WERI-Rb-1 (cell line): ENCODE measurements at regions not wholly inside any gene's neighbourhood (a gene's known extent, or its start where the extent isn't known, plus 50 kb on each side); places are given as distances from the start of the nearest gene placed in this dataset.

Experiments used
- DNase-seq: peaks from one replicate; pipeline ENCODE4 v3.0.0-alpha.2; 2020
- H3K27ac ChIP-seq: fragments of 250-450 bp; sonication (Bioruptor Pico); 2 replicates; pipeline ENCODE4 v1.5.1; 2020; ENCODE audit warnings: mild to moderate bottlenecking, moderate library complexity
- H3K27me3 ChIP-seq: fragments of 250-450 bp; sonication (Bioruptor Pico); 2 replicates; pipeline ENCODE4 v1.5.1; 2021; ENCODE audit warnings: mild to moderate bottlenecking, low read depth, moderate library complexity; ENCODE audit not compliant: insufficient read depth, severe bottlenecking
- H3K36me3 ChIP-seq: fragments of 250-450 bp; sonication (Bioruptor Pico); 2 replicates; pipeline ENCODE4 v1.5.1; 2020; ENCODE audit warnings: mild to moderate bottlenecking, moderate library complexity
- H3K4me3 ChIP-seq: 2 replicates; pipeline ENCODE4 v1.5.1; 2011; ENCODE audit warnings: low read depth, mild to moderate bottlenecking, control low read depth, low read length
- H3K9me3 ChIP-seq: fragments of 250-450 bp; sonication (Bioruptor Pico); 2 replicates; pipeline ENCODE4 v1.5.1; 2021; ENCODE audit warnings: mild to moderate bottlenecking, moderate library complexity; ENCODE audit not compliant: severe bottlenecking
- CTCF ChIP-seq: IDR thresholded peaks from 2 replicates; pipeline ENCODE4 v1.5.1; 2011; ENCODE audit warnings: low read depth, mild to moderate bottlenecking, control low read depth, inconsistent platforms, low read length

- no peak for DNase-seq
- Histone ChIP-seq H3K27ac (no peak overlapping the region), H3K9me3 (no peaks in the 10 kb centered on the region), H3K36me3 (no peaks in the 10 kb centered on the region), H3K27me3 (peaks cover 84% of the 10 kb centered on the region), H3K4me3 (no peak overlapping the region)
- TF ChIP-seq CTCF, result no peak
Measured at GRCh38 chr5:33369485-33370465, 71.0 kb upstream of the TARS1 start.

DNA sequence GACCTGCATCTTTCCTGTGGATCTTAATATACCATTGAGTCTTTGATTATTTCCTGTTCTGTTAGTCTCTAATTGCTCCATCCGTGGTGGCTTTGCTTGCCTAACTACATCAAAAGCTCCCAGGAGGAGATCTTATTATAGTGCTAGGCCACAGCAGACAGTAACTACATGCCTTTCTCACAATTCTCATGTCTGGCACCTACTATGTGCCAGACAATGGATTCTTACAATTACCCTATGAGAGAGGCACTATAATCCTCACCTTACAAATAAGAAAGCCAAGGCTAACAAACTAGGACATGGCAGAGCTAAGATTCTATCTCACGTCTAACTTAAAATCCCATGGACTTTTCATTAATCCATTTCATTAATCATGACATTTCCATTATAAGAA lies 70.3 kb upstream of the TARS1 start:
- Histone ChIP-seq H3K27me3 (peaks cover 83% of the 10 kb centered on the region), H3K4me3 (no peak overlapping the region), H3K9me3 (no peaks in the 10 kb centered on the region), H3K36me3 (no peaks in the 10 kb centered on the region), H3K27ac (no peak overlapping the region)
- no peak for TF ChIP-seq CTCF
- DNase-seq, result no peak

GRCh38 chr5:33371660-33372059 lies 69.1 kb upstream of the TARS1 start:
- Histone ChIP-seq H3K27ac (no peak overlapping the region), H3K27me3 (peaks cover 82% of the 10 kb centered on the region), H3K9me3 (no peaks in the 10 kb centered on the region), H3K36me3 (no peaks in the 10 kb centered on the region), H3K4me3 (no peak overlapping the region)
- DNase-seq, result no peak
- no peak for TF ChIP-seq CTCF

- Histone ChIP-seq H3K36me3 (no peaks in the 10 kb centered on the region), H3K27me3 (peaks cover 83% of the 10 kb centered on the region), H3K27ac (no peak overlapping the region), H3K4me3 (no peak overlapping the region), H3K9me3 (no peaks in the 10 kb centered on the region)
- DNase-seq, result no peak
- TF ChIP-seq CTCF, result no peak
Measured at GRCh38 chr5:33372721-33373472, 67.9 kb upstream of the TARS1 start.

- Histone ChIP-seq H3K27me3 (peaks cover 82% of the 10 kb centered on the region), H3K4me3 (no peak overlapping the region), H3K36me3 (no peaks in the 10 kb centered on the region), H3K9me3 (no peaks in the 10 kb centered on the region), H3K27ac (no peak overlapping the region)
- no peak for TF ChIP-seq CTCF
- DNase-seq, result no peak
Measured at GRCh38 chr5:33375900-33376299, 64.9 kb upstream of the TARS1 start.
